Activated naive CD8-positive, alpha-beta T cell treated with anti-CD3 and anti-CD28 coated beads, Interleukin-2, amount 50 U/mL, for 24 hours (primary cell): ENCODE measurements at regions not wholly inside any gene's neighbourhood (a gene's known extent, or its start where the extent isn't known, plus 50 kb on each side); places are given as distances from the start of the nearest gene placed in this dataset.

Experiments used
- ATAC-seq: fragments of 150-1000 bp; cut with Tn5 transposase; one replicate; pipeline ENCODE4 v1.10.0; 2021
- DNase-seq: peaks from one replicate; pipeline ENCODE4 v3.0.0; 2021
- H3K27ac Mint-ChIP-seq: one replicate; pipeline ENCODE4 v1.8.0; 2021; ENCODE audit warnings: mild to moderate bottlenecking, mixed read lengths
- H3K27me3 Mint-ChIP-seq: one replicate; pipeline ENCODE4 v1.8.0; 2021; ENCODE audit warnings: mixed read lengths
- H3K36me3 Mint-ChIP-seq: one replicate; pipeline ENCODE4 v1.8.0; 2021; ENCODE audit warnings: low read depth, mixed read lengths
- H3K4me1 Mint-ChIP-seq: one replicate; pipeline ENCODE4 v1.8.0; 2021; ENCODE audit warnings: mixed read lengths
- H3K4me3 Mint-ChIP-seq: one replicate; pipeline ENCODE4 v1.8.0; 2021; ENCODE audit warnings: mild to moderate bottlenecking, moderate library complexity, mixed read lengths
- H3K9me3 Mint-ChIP-seq: one replicate; pipeline ENCODE4 v1.8.0; 2021; ENCODE audit warnings: mixed read lengths

DNA sequence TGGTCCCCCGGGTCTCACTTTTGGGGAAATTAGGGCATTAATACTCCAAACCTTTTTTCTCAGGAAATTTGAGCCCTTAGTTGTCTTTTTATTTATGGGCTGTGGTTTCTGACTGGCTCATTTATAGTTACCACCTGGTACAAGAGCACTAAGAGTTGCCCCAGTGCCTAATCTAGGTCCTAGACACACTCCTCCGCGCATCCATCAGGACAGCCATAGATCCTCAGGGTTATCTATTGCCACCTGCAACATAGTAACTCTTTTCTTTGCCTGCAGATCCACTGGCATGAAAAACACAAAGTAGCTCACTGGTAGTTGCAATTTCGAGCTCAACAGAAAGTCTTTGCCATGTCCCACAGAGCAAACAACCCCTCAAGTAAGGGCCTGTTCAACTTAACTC is 576.4 kb upstream of the ROBO2 start:
- H3K27ac Mint-ChIP-seq = no peak overlapping the region
- no peaks in the 10 kb centered on the region for H3K27me3 Mint-ChIP-seq
- H3K4me3 Mint-ChIP-seq = no peak overlapping the region
- peaks cover 9% of the 10 kb centered on the region for H3K9me3 Mint-ChIP-seq
- no peaks in the 10 kb centered on the region for H3K4me1 Mint-ChIP-seq
- no peaks in the 10 kb centered on the region for H3K36me3 Mint-ChIP-seq
- ATAC-seq = no peak
- DNase-seq = no peak

DNA sequence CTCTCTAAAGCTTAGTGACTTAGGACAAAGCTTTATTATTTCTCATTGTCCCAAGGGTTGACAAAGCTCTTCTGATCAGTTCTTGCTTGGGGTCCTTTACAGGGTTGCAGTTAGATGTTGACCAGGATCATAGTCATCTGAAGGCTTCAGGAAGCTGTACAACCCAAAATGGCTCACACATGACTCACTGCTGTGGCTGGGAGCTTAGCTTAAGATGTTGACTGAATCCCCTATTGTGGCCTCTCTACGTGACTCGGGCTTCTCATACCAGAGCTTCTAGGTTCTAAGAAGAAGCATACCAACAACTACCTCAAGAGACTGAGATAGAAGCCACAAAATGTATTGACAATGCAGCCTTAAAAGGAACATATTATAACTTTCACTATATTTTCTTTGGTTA is 569.6 kb upstream of the ROBO2 start:
- no peak for DNase-seq
- Mint-ChIP-seq H3K36me3 (no peaks in the 10 kb centered on the region), H3K4me3 (no peak overlapping the region), H3K27me3 (no peaks in the 10 kb centered on the region), H3K27ac (no peak overlapping the region), H3K4me1 (no peaks in the 10 kb centered on the region), H3K9me3 (peaks cover 9% of the 10 kb centered on the region)
- no peak for ATAC-seq

DNA sequence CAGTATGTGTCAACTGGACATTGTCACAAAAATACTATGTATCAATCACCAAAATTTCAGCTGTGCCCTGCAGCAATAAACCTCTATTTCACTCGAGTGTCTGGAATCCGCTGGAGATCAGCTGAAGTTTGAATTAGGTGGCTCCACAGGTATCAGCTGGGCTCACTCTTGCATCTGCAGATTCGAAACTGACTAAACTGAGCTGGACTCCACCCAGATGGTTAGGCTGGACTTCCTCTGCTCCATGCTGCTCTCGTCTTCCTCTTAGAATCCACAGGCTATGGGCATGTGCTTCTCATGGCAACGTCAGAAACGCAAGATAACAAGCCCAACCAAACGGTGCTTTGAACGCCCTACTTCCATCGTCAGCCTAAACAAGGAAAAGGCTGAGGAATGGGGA is 565.3 kb upstream of the ROBO2 start:
- Mint-ChIP-seq H3K4me3 (no peak overlapping the region), H3K4me1 (no peaks in the 10 kb centered on the region), H3K27ac (no peak overlapping the region), H3K9me3 (peaks cover 13% of the 10 kb centered on the region), H3K27me3 (no peaks in the 10 kb centered on the region), H3K36me3 (no peaks in the 10 kb centered on the region)
- no peak for ATAC-seq
- DNase-seq = no peak

DNA sequence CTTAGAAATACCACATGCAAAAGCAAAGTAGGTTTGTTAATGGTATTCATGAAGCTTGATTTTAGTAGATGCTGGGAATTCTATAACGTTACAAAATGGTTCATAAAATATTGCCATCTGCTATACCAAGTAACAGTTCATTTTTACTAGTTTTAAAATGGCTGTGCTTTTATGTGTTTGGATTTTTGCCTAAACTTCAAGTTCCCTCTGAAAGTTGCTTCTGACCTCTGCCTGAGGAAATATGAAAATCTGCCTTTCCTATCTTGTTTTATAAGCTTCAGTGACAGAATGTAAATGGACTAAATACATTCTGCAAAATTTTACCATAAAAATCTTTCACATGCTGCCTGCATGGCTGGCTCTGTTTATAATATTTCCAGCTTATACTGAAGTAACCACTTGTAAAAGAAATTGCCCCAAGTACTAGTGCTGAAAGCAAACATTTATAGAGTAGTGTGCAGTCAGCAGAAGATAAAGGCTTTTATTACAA is 560.7 kb upstream of the ROBO2 start:
- H3K27me3 Mint-ChIP-seq = no peaks in the 10 kb centered on the region
- no peaks in the 10 kb centered on the region for H3K4me1 Mint-ChIP-seq
- peaks cover 13% of the 10 kb centered on the region for H3K9me3 Mint-ChIP-seq
- no peaks in the 10 kb centered on the region for H3K36me3 Mint-ChIP-seq
- no peak overlapping the region for H3K27ac Mint-ChIP-seq
- ATAC-seq = no peak
- H3K4me3 Mint-ChIP-seq = no peak overlapping the region
- no peak for DNase-seq

DNA sequence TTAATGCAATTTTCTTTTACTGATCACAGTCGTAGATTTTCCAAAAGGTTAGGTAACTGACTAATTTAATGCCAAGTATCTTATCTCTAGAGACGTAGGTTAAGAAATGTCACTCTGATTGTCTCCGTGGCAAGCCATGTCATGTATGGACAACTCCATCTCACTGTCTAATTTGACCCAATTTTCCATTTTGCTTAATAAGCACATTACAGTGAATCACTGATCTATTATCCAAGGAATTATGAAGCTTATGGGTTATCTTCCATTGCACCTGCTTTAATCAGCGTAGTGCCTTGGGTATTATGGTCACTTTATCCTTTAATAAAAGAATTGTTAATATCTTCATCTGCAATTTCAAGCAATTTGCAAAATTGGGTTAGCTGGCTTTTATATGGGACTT is 557.4 kb upstream of the ROBO2 start:
- peaks cover 9% of the 10 kb centered on the region for H3K9me3 Mint-ChIP-seq
- H3K4me3 Mint-ChIP-seq = no peak overlapping the region
- ATAC-seq = no peak
- H3K27ac Mint-ChIP-seq = no peak overlapping the region
- H3K27me3 Mint-ChIP-seq = no peaks in the 10 kb centered on the region
- no peaks in the 10 kb centered on the region for H3K36me3 Mint-ChIP-seq
- DNase-seq = no peak
- H3K4me1 Mint-ChIP-seq = no peaks in the 10 kb centered on the region

DNA sequence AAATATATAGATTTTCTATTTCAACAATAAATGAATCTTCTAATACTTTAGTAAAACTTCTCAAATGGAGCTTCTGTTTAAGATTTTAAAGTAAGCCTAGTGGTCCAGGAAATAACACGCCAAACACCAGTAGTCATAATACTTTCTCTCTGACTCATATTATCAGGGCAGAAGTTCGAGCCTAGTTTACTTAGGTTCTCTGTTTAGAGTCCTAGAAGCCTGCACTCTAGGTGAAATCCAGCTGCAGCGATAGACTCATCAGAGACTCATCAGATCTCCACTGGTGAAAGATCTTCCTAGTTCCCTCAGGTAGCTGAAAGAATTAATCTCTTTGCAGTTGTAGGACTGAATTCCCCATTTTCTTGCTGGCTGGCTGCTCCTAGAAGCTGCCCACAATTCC is 552.5 kb upstream of the ROBO2 start:
- ATAC-seq (no peak), DNase-seq (no peak)
- no peaks in the 10 kb centered on the region for H3K36me3 Mint-ChIP-seq
- peaks cover 10% of the 10 kb centered on the region for H3K9me3 Mint-ChIP-seq
- no peaks in the 10 kb centered on the region for H3K27me3 Mint-ChIP-seq
- H3K27ac Mint-ChIP-seq = no peak overlapping the region
- H3K4me1 Mint-ChIP-seq = no peaks in the 10 kb centered on the region
- no peak overlapping the region for H3K4me3 Mint-ChIP-seq

DNA sequence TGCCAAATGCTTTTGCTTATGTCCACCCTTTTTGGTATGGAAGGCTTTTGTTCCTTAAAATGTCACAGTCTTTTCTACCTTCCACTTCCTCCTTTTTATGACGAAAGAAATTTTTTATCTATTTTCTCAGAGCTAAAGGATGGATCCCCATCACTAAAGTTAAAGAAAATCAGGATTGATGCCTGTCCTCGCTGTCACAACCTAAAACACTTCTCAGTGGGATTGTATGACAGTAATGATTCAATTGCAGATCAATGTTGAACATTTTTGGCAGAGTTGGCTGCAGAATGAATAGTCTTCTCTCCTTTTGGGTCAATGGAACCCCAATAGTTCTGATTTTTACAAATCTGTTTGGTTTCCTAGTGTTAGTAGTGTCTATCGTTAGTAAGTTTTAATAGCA is 549.8 kb upstream of the ROBO2 start:
- Mint-ChIP-seq H3K4me3 (no peak overlapping the region), H3K4me1 (no peaks in the 10 kb centered on the region), H3K36me3 (no peaks in the 10 kb centered on the region), H3K27ac (no peak overlapping the region), H3K27me3 (no peaks in the 10 kb centered on the region), H3K9me3 (peaks cover 17% of the 10 kb centered on the region)
- no peak for DNase-seq
- no peak for ATAC-seq

DNA sequence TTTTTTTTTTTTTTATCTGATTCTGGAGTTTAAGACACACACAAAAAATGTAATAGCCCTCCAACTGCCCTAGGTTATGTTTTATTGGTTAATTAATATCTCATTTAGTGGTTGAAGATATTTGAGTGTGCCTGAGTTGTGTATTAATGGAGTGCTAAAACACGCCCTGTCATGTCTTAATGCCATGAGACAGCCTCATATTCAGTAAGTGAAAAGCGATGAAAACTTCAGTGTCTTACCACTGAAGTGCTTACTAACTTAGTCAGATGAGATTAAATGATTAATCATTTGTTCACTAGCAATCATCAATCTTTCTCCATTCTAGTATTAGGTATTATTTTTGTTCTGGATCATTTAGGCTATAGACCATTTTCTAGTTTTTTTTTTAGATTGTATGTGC is 544.7 kb upstream of the ROBO2 start:
- no peaks in the 10 kb centered on the region for H3K27me3 Mint-ChIP-seq
- DNase-seq = no peak
- peaks cover 19% of the 10 kb centered on the region for H3K9me3 Mint-ChIP-seq
- H3K27ac Mint-ChIP-seq = no peak overlapping the region
- H3K4me3 Mint-ChIP-seq = no peak overlapping the region
- no peaks in the 10 kb centered on the region for H3K4me1 Mint-ChIP-seq
- no peak for ATAC-seq
- no peaks in the 10 kb centered on the region for H3K36me3 Mint-ChIP-seq

DNA sequence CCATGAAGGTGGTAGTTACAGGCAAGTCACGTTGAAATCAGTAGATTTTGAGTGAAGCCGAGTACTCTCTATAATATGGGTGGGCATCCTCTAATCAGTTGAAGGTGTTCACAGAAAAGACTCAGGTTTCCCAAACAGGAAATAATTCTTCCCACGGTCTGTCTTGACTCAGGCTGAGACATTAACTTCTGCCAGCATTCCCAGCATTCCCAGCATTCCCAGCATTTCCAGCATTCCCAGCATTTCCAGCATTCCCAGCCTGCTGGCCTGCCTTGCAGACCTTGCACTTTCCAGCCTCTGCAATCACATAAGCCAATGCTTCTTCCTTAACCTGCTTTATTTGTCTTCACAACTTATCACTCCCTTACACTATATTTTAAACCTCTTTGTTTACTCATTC is 542.3 kb upstream of the ROBO2 start:
- Mint-ChIP-seq H3K27me3 (no peaks in the 10 kb centered on the region), H3K4me1 (no peaks in the 10 kb centered on the region), H3K9me3 (peaks cover 19% of the 10 kb centered on the region), H3K36me3 (no peaks in the 10 kb centered on the region), H3K4me3 (no peak overlapping the region), H3K27ac (no peak overlapping the region)
- ATAC-seq (no peak), DNase-seq (no peak)

DNA sequence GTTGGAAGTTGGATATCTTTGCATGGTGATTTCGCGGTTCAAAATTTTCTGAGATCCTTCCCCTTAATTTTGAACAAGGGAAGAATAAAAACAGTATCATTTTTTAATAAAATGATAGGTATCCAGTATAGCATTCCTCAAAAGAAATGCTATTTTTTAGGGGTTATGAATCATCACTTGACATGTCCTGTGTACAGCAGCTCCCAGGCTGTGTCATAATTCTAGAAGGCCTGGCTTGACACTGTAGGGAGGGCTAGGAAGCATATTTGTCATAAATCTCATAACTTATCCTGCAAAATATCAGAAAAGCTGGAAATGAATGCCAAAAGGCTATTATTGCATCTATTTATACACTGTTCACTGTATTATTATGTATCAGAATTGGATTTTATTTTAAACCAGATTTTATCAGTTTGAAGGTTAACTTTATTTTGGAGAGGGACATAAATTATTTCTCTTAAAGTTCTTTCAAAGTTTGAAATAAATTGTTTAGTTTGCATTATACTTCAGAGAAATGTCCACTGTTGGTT is 539.1 kb upstream of the ROBO2 start:
- no peaks in the 10 kb centered on the region for H3K27me3 Mint-ChIP-seq
- no peaks in the 10 kb centered on the region for H3K36me3 Mint-ChIP-seq
- no peaks in the 10 kb centered on the region for H3K4me1 Mint-ChIP-seq
- no peak overlapping the region for H3K27ac Mint-ChIP-seq
- DNase-seq (no peak), ATAC-seq (no peak)
- H3K9me3 Mint-ChIP-seq = peaks cover 23% of the 10 kb centered on the region
- no peak overlapping the region for H3K4me3 Mint-ChIP-seq

DNA sequence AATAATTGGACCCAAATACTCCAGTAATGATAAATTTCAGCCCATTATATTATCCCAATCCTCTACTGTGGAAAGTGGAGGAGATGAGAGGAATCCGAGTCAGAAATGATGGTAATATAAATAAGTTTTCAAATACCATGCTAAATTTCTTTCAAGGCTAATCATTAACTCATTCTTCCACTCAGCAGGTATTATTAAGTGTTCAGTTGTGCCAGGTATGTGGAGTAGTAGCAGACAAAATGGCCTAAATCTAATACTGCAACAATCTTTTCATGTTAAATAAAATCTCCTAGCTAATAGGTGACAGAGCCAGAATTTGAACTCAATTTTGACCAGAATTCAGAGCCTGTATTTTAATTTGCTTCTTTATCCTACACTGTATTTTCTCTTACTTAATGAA is 538.6 kb upstream of the ROBO2 start:
- ATAC-seq (no peak), DNase-seq (no peak)
- H3K27ac Mint-ChIP-seq = no peak overlapping the region
- H3K4me1 Mint-ChIP-seq = no peaks in the 10 kb centered on the region
- H3K9me3 Mint-ChIP-seq = peaks cover 24% of the 10 kb centered on the region
- H3K27me3 Mint-ChIP-seq = no peaks in the 10 kb centered on the region
- H3K4me3 Mint-ChIP-seq = no peak overlapping the region
- no peaks in the 10 kb centered on the region for H3K36me3 Mint-ChIP-seq

DNA sequence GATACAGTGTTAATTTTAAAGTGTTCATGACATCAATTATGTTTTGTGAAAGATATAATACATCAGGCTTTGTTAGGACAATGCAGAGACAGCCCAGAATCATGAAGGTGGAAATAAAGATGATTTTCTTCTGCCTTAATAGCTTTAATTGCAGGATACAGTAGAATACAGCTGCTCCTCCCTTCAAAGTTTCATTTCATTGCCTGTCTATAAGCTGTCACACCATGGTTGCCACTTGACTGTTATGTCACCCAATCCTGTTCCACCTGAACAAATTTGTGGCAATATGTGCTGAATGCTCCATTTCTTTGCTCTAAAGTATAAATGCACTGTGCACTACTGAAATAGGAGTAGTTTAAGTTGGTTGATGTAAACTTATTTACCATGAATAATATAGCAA is 537.8 kb upstream of the ROBO2 start:
- no peak for DNase-seq
- H3K36me3 Mint-ChIP-seq = no peaks in the 10 kb centered on the region

DNA sequence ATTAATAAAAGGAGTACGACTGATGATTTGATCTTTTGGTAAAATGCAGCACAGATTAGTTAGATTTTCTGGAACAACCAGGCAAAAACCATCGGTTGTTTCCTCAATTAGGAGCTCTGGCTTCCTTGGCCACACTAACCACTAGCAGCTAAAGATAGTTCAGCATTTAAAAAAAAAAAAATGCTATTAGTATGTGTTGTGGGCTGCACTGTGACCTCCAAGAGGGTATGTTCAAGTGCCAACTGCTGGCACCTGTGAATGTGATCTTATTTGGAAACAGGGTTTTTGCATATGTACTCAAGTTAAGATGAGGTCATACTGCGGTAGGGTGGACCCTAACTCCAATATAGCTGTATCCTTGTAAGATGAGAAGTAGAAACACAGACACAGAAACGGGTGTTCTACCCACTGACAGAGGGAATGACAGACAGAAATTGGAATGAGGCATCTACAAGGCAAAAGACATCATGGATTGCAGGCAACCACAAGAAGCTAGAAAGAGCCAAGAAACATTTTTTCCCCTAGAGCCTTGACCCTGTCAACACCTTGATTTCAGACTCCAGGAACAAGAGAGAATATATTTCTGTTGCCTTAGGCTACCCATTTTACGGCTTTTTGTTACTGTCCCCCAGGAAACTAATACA is 534.6 kb upstream of the ROBO2 start:
- H3K9me3 Mint-ChIP-seq = peaks cover 20% of the 10 kb centered on the region
- no peaks in the 10 kb centered on the region for H3K27me3 Mint-ChIP-seq
- no peak overlapping the region for H3K4me3 Mint-ChIP-seq
- no peaks in the 10 kb centered on the region for H3K4me1 Mint-ChIP-seq
- no peak for ATAC-seq
- no peaks in the 10 kb centered on the region for H3K36me3 Mint-ChIP-seq
- H3K27ac Mint-ChIP-seq = no peak overlapping the region
- DNase-seq = no peak

More for the DNA sequence above, 537.8 kb upstream of the ROBO2 start:
- no peak overlapping the region for H3K4me3 Mint-ChIP-seq
- no peak for ATAC-seq
- no peaks in the 10 kb centered on the region for H3K4me1 Mint-ChIP-seq
- peaks cover 21% of the 10 kb centered on the region for H3K9me3 Mint-ChIP-seq
- H3K27me3 Mint-ChIP-seq = no peaks in the 10 kb centered on the region
- no peak overlapping the region for H3K27ac Mint-ChIP-seq

DNA sequence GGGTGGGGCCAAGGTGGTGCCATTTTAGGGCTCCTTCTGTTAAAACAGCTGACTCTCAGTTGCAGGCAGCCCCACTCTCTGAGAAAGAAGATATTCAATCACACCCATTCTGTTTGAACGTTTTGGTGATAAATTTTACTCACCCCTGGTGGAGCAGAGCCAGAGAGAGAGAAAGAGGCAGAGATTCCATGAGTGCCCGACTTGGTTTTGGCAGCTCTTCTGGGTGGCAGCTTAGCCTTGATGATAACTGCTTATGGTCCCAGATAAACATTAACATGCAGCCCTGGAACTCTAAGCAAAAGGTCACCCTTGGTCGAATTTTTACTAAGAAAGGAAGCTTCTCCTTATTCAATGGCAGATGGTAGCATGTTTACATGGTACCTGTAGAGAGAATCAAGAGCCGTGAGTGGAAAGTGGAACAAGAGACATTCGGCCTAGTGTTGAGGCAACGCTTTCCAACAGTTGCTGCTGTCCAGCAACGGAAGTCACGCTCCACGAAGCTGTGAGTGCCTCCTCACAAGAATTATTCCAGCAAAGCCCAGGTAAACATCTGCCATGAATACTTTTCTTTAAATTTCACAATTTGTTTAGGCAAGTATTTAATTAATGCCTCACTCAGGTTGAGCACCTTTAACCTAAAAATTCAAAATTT is 530.6 kb upstream of the ROBO2 start:
- DNase-seq = no peak
- Mint-ChIP-seq H3K9me3 (peaks cover 21% of the 10 kb centered on the region), H3K27ac (no peak overlapping the region), H3K4me1 (no peaks in the 10 kb centered on the region), H3K27me3 (no peaks in the 10 kb centered on the region), H3K36me3 (no peaks in the 10 kb centered on the region), H3K4me3 (no peak overlapping the region)
- no peak for ATAC-seq

DNA sequence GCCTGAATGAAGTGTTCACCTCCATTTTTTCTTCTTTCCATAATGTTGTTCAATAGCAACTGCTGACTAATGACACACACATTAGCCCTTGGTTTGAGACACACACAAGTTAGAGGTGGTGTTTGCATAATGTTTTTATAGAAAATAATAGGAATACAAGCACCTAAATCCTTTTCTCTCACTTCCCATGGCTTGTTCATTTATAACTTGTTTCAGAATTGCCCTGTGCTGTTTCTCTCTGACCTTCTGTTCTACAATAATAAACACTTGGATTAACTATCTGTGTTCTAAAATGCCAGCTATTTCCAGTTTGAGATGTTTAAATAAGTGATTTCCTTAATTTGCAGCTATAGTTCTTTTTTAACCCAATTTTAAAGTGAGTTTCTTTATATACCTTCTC is 525.1 kb upstream of the ROBO2 start:
- Mint-ChIP-seq H3K36me3 (no peaks in the 10 kb centered on the region), H3K27me3 (no peaks in the 10 kb centered on the region), H3K9me3 (peaks cover 16% of the 10 kb centered on the region), H3K27ac (no peak overlapping the region), H3K4me1 (no peaks in the 10 kb centered on the region), H3K4me3 (no peak overlapping the region)
- no peak for DNase-seq
- ATAC-seq = no peak
